KOPT-K1 (cell line): ENCODE measurements at regions not wholly inside any gene's neighbourhood (a gene's known extent, or its start where the extent isn't known, plus 50 kb on each side); places are given as distances from the start of the nearest gene placed in this dataset.

Experiments
- H3K27ac ChIP-seq: fragments of 200-600 bp; sonication (generic); 2 replicates; pipeline ENCODE4 v1.5.1; 2016; ENCODE audit warnings: antibody characterized with exemption, mild to moderate bottlenecking, low read depth, low read length; ENCODE audit not compliant: poor library complexity, severe bottlenecking
- H3K36me3 ChIP-seq: fragments of 200-600 bp; sonication (generic); 2 replicates; pipeline ENCODE4 v1.5.1; 2017; ENCODE audit warnings: antibody characterized with exemption, mild to moderate bottlenecking, low read length, moderate library complexity; ENCODE audit not compliant: insufficient read depth
- H3K9me3 ChIP-seq: fragments of 200-600 bp; sonication (generic); 2 replicates; pipeline ENCODE4 v1.5.1; 2017; ENCODE audit warnings: antibody characterized with exemption, low read length, mild to moderate bottlenecking; ENCODE audit not compliant: insufficient read depth, poor library complexity, severe bottlenecking

DNA sequence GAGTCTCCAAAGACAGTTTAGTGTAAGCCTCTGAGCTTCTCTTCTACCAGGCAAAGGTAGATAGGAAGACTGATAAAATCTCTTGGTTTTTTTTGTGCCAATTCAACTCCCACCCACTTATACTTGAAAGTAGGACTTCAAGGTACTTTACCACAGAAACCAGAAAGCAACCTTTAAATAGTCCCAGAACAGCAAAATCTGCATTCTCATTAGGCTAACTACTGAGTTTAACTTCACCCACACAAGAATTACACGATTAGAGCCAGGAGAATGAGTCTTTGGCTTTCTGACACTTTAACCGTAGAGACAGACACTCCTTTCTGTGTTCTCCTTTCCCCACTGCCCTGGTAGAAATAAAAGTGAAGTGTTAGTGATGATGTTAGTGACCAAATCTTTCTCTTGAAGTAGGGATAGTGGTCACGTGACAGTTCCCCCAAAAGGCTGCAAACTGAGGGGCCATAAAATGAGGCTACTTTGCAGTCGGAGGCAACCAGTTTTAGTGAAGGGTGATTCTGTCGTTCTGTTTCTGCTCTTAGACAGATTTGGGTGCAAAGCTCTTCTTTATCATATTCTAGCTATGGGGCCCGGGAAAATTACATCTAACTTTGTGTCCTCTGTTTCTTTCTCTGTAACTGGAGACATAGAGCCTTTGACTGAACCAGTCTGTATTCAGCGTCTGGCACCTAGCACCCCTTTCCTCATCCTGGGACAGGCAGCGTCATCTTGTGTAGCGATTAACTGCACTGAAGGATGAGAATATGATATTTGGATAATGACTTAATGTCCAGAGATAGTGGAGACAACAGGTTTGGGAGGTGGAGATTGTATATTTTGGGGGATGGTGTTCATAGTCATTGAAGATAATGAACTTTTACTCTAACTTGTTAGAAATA is 206.4 kb upstream of the CITED2 start:
- no peaks in the 10 kb centered on the region for H3K36me3 ChIP-seq
- H3K9me3 ChIP-seq = no peaks in the 10 kb centered on the region
- H3K27ac ChIP-seq = no peak overlapping the region

DNA sequence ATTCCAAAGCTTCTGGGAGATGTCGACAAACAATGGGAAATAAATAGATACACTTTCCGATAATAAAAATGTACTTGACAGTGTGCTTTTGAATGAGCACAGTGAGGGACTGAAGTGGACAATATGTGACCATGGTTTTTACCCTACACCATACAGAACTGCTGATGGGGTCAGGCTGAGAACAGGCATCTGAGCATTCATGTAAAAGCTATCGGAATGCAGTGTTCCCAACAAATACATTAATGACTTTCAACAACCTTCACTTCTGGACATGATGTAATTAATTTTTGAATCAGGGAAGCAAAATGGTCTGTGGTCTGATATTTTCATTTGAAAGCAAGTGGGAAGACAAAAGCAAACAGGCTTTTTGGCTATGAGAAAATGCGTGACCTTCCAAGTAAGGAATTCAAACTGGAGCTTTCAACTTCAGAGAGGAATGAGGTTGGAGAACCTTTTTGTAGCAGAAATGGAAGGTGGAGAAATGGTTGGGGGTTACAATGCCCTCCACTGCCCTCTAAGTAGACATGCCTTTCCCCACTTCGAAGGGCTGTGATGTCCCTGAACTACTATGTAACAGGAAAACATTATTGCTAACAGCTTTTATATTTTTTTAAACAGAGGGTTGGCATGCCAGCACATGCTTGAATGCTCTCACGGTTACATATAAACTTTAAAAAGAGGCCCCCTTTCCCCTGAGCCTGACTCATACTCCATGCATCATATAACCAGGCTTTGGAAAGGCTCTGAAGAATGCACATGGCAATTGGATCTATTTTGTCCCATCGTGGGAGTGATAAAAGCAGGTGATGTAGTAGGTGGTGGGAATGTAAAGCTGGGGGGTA is 203.5 kb upstream of the CITED2 start:
- no peak overlapping the region for H3K27ac ChIP-seq
- H3K36me3 ChIP-seq = no peaks in the 10 kb centered on the region
- no peaks in the 10 kb centered on the region for H3K9me3 ChIP-seq

DNA sequence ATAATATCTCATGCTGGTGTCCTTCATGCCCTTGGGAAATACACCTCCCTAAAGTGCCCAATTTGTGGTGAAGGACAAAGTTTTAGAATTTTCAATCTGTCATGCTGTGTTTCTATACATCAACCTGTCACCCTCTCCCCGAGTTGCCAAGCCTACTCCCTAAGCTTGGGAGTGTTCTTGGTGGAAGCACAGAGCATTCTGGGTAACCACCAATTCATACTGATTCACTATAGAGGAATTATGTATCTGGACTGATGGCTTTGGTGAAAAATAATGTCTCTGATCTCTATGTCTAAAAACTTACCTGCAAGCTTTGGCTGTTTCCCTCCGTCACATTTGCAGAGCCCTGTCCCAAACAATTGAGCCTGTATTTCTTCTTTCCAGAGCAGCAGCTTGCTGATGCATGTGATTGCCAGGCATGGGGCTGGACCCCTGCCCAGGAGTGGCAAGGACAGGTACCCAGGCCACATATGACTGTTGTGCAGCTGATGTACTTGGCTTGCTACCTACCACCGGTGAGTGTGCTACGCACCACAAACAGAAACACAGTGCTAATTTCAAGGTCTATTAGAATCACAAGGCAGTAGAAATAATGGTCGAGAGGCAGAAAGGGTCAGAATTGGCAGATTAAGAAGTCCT is 202.8 kb upstream of the CITED2 start:
- no peaks in the 10 kb centered on the region for H3K36me3 ChIP-seq
- H3K9me3 ChIP-seq = no peaks in the 10 kb centered on the region
- no peak overlapping the region for H3K27ac ChIP-seq

DNA sequence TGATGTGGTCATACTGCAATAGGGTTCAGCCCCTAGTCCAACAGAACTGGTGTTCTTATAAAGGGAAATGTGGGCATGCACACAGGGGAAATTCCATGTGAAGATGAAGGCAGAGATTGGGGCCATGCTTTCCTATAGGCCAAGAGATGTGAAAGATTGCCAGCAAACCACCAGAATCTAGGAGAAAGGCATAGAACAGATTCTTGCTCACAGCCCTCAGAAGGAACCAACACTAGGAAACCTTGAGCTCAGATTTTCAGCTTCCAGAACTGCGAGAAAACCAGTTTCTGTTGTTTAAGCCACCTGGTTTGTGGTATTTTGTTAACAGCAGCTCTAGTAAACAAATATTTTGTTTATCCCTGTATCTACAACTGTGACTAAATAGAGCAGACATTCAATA is 197.6 kb upstream of the CITED2 start:
- no peaks in the 10 kb centered on the region for H3K9me3 ChIP-seq
- H3K27ac ChIP-seq = no peak overlapping the region
- no peaks in the 10 kb centered on the region for H3K36me3 ChIP-seq

DNA sequence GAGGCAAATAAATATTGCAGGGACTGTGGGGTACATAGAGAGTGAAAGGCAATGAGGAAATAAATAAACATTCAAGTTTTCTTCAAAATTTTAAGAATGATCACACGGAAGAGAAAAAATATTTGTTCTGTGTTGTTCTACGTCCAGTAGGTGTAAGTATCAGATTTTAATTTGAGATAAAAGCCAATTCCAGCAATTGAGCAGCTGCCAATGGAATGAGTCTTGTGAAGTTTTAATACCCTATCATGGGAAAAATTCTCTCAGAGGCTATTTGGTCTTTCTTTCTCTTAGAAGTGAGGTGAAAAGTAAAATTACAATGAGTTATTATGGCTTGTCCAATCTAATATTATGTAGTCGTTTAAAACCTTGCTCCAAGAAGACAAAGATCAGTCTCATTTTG is 195.7 kb upstream of the CITED2 start:
- Histone ChIP-seq H3K9me3 (no peaks in the 10 kb centered on the region), H3K36me3 (no peaks in the 10 kb centered on the region), H3K27ac (no peak overlapping the region)

DNA sequence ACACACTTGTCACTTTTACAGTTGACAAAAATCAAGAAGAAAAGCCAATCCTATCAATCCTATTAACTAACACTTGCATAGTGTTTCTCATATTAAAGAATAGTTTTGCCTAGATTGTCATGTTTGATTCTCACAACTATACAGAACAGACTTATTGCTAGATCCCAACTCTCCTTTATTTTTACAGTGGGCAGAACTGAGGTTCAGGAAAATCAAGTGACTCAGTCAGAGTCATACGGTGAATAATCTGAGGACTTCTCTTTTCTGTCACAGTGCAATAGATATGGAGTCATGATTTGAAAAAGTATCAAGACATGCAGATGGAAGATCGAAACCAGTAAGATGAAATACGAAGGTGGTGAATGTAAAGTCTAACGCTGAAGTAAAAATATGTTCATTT is 195.1 kb upstream of the CITED2 start:
- H3K9me3 ChIP-seq = no peaks in the 10 kb centered on the region
- H3K36me3 ChIP-seq = no peaks in the 10 kb centered on the region
- H3K27ac ChIP-seq = no peak overlapping the region

DNA sequence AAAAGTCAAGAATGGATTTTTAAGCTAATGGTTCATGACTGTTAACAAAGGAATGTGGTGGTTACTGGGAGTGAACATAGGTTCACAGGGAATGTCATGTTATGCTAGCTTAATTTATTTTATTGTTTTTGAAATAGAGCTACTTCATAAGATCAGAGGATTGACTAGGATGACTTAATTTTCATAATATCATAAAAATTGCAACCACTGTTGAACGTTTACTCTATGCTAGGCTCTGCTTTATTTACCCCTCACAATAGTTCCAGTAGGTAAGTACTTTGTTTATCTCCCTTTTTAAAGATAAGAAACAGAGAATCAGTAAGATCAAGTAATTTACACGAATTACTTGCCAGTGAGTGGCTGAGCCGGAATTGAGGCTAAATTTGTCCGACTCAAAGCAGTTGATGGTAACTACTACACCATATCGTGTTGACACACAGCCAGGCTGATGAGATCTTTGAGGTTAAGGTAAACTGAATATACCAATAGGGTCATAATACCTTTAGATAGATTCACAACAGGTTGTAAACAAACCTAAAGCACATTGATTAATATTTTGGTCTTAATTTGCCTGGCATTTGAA is 194.6 kb upstream of the CITED2 start:
- Histone ChIP-seq H3K9me3 (no peaks in the 10 kb centered on the region), H3K36me3 (no peaks in the 10 kb centered on the region), H3K27ac (no peak overlapping the region)

DNA sequence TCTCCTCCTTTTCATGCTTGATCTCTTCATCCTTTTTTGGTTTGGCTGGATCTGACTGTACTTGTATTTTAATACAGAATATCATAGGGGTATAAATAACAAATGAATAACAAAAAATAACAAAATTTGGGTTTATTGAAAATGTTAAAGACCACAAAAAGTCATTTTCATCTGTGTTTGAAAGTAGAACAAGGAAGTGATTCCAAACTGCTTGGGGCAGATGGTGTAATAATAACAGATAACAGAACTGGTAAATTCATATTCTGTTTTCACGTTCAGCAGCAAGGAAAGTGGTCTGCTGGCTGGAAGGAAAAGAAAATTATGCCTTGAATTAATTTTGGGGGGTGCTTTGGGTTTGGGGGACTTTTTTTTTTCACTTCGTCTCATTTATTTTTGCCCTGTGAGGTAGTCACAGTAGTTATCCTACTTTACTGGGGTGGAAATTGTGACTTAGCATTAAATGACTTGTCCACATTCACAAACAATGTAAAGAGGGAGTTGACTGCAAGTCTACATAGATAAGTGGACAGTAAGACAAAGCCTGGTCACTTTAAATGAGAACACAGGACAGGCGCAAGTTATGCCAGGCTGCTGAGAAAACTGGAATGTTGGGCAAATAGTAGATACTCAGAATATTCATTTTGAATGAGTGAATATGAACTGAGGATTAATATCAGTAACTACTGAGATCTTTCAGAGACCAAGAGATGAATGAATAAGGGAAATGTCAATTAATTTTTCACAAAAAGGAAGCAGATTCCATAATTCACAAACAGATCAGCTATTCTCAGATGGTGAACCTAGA is 193.9 kb upstream of the CITED2 start:
- Histone ChIP-seq H3K27ac (no peak overlapping the region), H3K9me3 (no peaks in the 10 kb centered on the region)

DNA sequence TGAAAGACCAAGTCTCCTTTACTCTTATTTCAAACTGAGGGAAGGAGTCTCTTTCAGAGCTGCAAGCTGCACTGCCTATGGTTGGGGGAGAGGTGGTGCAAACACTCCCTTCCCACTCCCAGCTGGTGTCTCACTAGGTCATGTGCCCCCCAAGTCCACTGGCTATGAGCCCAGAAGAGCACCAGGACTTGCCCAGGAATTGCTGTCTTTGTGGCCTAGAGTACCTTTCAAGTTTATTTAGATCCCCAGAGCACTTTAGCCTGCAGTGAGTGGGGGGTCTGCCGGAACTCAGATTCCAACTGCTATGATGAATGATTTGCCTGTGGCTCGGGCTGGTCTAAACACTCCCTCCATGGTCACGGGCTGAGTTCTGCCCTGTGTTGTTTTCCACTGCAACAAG is 192.6 kb upstream of the CITED2 start:
- Histone ChIP-seq H3K36me3 (no peaks in the 10 kb centered on the region), H3K9me3 (no peaks in the 10 kb centered on the region), H3K27ac (no peak overlapping the region)

More for the DNA sequence above, 193.9 kb upstream of the CITED2 start:
- H3K36me3 ChIP-seq = no peaks in the 10 kb centered on the region

DNA sequence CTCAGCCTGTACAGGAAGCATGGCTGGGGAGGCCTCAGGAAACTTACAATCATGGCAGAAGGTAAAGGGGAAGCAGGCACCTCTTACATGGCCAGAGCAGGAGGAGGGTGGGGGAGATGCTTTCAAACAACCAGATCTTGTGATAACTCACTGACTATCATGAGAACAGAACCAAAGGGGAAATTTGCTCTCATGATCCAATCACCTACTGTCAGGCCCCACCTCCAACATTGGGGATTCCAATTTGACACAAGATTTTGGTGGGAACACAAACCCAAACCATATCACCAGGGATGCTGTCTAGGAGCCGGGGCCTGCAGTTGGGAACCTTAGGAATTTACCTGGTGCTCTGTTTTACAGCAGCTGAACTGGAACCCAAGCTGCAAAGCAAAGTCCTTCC is 191.1 kb upstream of the CITED2 start:
- no peaks in the 10 kb centered on the region for H3K36me3 ChIP-seq
- H3K9me3 ChIP-seq = no peaks in the 10 kb centered on the region
- no peak overlapping the region for H3K27ac ChIP-seq

DNA sequence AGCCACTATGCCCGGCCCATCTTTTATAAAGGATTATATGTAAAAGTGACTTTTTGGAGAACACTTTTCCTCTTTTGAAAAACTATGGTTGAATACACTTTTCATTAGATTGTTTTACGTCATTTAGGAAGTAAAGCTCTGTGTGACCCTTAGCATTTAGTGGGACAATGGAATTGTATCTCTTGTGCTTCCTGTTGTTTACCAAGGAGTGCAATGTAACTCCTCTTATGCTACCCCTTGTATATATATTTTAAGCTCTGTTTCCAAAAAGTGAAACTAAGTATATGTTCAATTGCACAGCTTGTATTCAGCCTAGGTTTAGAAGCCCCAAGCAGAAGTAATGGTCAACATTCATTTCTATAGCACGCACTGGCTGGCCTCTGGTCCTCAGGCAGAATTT is 183.1 kb upstream of the CITED2 start:
- Histone ChIP-seq H3K36me3 (no peaks in the 10 kb centered on the region), H3K9me3 (no peaks in the 10 kb centered on the region), H3K27ac (no peak overlapping the region)

DNA sequence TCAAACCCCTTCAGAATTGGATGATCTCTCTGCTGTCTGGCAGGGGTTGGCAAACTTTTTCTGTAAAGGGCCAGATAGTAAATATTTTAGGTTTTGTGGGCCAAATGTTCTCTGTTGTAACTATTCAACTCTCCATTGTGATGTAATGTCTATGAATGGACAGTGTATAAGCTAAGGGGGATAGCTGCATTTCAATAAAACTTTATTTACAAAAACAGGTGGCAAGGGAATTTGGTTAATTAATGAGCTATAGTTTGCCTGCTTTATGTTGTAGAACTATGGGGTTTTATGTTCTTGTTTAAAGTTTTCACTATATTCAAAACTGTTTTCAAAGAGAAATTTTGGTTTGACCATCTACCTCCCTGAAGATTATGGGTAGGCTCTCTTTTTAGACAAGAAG is 182.1 kb upstream of the CITED2 start:
- Histone ChIP-seq H3K9me3 (no peaks in the 10 kb centered on the region), H3K36me3 (no peaks in the 10 kb centered on the region)

DNA sequence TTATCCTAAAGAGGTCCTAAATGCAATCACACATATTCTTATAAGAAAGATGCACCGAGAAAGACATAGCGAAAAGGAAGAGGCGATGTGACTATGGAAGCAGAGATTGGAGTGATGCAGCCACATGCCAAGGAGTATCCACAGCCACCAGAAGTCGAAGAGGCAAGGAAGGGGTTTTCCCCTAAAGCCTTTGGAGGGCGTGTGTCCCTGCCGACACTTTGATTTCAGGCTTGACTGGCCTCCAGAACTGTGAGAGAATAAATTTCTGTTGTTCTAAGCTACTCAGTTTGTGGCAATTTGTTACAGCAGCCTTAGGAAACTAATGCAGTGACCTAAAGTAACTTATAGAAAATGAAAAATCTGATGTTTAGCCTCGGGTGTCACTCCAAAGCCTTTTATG is 179.5 kb upstream of the CITED2 start:
- H3K9me3 ChIP-seq = no peaks in the 10 kb centered on the region
- H3K36me3 ChIP-seq = no peaks in the 10 kb centered on the region
- no peak overlapping the region for H3K27ac ChIP-seq

More for the DNA sequence above, 182.1 kb upstream of the CITED2 start:
- no peak overlapping the region for H3K27ac ChIP-seq

DNA sequence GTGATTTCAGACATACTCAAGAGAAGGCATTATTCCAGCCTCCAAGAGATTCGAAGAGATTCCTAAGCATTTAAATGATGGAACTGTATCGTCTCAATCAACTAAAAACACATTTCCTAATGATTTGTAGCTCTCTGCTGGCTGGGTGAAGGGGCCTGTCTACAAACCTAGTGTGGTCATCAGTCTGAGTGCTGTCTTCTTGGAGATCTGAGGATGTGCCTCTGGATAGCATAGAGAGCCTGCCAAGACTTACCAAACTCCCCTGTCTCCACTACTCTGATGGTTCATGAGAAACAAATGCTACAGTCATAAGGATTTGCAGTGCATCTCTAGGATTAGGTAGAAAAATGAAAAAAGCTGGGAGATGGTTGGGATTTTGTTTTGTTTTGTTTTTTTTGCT is 176.9 kb upstream of the CITED2 start:
- Histone ChIP-seq H3K36me3 (no peaks in the 10 kb centered on the region), H3K27ac (no peak overlapping the region), H3K9me3 (no peaks in the 10 kb centered on the region)
